CD1c-positive myeloid dendritic cell (primary cell): ENCODE measurements at regions not wholly inside any gene's neighbourhood (a gene's known extent, or its start where the extent isn't known, plus 50 kb on each side); places are given as distances from the start of the nearest gene placed in this dataset.
"Not testable (repeated sequence)": the region's sequence is repeated elsewhere in the genome, so short reads cannot be mapped to it uniquely, and the experiment has no call there.

ENCODE experiments used
- DNase-seq: peaks from one replicate; pipeline ENCODE4 v3.0.0-alpha.2; 2016; ENCODE audit errors: extremely low spot score

DNA sequence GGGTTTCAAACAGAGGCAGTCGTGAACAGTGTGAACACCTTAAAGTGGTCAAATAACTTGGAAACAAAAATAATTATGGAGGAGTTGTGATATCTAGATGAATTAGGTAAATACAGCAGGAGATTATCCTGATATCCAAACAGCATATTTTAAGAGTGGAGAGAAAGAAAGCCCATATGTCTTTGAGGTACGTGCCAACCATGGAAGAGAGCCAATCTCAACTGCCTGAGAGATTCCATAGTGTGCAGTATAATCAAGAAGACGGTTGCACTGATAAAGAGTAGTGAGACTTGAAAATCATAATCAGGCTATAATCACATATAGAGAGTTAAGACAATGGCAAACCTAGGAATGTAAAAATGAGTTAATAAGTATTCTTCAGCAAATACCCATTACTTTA lies 472.8 kb upstream of the SLITRK5 start:
- DNase-seq = no peak

DNA sequence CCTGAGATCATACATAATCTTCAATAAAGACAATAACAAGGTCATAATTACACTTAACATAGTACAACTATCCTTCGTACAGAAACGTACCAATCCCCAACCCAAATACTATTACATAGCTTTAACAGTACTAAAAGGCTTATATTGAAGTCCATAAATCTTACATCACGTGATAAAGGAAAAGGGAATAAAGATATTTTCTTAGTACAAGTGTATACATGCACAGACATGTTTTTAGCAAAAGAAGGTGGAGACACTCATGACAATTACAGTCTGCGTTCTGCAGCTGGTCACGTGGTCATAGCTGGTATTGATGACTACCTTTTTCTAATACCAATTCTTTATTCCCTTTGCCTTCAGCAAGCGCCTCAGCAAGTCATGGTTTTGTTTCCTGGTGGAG lies 464.5 kb upstream of the SLITRK5 start:
- no peak for DNase-seq

DNA sequence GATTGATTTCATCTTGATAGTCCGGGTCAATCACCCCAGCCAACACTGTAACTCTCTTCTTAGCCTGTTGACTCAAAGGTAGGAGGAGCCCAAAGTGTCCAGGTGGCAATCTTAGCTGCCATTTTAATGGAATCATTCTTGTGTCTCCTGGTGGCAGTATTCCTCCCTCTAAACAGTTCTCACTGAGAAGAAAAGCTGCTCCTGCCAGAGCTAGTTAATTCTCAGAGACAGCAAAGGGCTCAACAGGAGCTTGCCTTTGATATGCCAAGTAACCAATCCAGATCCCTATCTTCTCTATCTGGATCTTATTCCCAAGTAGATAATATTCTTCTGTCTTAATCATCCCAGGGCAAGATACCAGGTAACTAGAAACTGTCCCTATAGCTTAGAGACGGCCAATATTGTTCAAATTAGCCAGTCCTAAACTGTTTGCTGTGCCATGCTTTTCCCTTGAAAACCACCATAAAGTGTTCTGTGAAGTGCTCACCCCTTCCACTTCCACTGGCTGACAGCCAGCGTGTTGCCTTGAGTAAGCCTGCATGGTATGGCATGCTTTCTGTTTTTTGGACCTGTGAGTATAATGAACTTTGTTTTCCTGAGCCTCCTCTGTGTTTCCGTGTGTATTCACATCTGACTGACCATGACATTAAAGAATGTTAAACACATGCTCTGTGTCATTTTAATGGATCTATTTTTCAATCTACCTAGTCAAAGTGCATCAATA lies 463.7 kb upstream of the SLITRK5 start:
- no peak for DNase-seq

DNA sequence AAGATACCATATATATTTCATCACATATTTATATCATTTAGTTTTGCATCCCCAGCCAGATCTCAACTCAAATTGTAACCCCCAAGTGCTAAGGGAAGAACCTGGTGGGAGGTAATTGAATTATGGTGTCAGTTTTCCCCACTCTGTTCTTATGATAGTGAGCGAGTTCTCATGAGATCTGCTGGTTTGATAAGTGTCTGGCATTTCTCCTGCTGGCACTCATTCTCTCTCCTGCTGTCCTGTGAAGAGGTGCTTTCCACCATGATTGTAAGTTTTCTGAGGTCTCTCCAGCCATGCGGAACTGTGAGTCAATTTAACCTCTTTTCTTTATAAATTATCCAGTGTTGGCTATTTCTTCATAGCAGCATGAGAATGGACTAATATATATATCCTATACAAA lies 462.5 kb upstream of the SLITRK5 start:
- no peak for DNase-seq

DNA sequence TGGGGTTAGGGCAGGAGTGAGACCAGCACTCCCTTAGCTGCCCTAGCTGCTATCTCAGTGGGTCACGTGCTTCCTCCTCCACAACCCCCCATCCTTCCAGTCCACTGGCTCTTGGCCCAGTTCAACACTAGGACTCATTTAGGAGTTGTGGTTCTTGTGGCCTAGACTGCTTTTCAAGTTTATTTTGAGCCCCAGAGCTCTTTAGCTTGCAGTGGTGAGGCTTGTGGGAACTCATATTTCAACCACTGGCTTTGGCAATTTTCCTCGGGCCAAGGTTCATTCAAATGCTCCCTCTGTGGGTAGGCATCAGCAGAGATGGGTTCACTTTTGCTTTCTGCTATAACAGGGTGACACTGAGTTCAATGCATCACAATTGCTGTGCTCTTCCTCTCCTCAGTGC lies 436.2 kb upstream of the SLITRK5 start:
- DNase-seq = no peak

DNA sequence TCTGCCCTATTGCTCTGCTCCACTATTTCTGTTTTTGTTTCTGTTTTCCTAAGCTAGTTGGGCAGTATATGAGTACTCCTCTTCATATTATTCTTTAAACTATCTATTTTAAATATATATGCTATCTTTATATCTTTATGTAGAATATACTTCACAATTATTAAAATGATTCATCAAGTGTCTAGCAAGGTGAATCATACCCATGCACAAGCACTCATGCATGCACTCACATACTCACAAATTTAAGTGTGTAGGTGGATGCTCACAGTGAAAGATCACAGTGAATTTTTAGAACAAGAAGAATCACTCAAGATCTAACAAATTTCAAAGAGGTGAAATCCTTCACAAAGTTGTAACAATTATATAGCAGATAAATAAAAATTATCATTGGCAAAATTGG lies 435.6 kb upstream of the SLITRK5 start:
- no peak for DNase-seq

DNA sequence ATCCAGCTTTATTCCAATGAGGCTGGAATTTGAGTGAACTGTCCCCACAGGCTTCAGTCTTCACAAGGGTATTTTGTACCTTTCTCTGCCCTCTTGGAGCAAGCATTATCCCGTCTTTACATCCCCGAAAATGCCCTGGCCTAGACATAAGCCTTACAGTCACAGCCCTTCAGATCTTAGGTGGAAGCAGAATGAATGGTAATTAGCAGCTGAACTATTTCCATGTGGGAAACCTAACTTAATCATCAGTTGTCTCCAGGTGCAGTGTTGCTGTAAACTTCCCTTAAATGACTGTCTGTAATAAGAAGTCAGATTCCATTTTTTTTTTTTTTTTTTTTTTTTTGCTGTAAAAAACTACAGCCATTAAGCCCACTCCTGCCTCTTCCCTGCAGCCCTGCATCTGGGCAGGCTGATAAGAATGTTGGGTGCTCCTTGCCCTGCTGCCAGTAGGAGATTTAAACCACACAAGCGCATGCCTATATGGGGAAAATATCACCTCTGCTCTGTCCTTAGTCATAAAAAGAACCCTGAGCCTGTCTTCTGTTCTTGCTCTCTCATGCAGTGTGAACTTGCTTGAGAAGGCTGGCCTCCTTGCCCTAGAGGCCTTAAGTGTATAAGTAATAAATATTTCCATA lies 426.8 kb upstream of the SLITRK5 start:
- no peak for DNase-seq

DNA sequence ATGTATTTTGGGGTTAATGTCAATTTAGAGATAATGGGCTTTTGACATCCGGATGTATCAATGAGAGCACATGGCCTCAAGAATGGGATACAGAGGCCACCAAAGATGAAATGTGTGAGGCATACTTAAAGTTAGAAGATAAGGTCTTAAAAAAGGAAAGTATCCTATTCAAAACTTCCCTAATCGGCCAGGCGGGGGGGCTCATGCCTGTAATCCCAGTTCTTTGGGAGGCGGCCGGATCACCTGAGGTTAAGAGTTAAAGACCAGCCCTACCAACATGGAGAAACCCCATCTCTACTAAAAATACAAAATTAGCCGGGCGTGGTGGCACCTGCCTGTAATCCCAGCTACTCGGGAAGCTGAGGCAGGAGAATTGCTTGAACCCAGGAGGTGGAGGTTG lies 421.3 kb upstream of the SLITRK5 start:
- DNase-seq = not testable (repeated sequence)

DNA sequence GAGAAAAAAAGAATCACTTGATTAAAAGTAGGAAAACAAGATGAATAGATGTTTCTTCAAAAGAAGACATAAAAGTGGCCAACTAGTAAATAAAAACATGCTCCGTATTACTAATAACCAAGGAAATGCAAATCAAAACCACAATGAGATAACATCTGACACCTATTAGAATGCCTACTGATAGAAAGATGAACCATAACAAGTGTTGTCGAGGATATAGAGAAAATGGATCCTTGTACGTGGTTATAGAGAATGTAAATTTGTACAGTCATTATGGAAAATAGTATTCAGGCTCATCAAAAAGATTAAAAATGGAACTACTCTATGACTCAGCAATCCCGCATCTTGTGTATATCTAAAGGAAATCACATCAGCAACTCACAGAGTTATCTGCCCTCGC lies 415.8 kb upstream of the SLITRK5 start:
- DNase-seq = no peak

DNA sequence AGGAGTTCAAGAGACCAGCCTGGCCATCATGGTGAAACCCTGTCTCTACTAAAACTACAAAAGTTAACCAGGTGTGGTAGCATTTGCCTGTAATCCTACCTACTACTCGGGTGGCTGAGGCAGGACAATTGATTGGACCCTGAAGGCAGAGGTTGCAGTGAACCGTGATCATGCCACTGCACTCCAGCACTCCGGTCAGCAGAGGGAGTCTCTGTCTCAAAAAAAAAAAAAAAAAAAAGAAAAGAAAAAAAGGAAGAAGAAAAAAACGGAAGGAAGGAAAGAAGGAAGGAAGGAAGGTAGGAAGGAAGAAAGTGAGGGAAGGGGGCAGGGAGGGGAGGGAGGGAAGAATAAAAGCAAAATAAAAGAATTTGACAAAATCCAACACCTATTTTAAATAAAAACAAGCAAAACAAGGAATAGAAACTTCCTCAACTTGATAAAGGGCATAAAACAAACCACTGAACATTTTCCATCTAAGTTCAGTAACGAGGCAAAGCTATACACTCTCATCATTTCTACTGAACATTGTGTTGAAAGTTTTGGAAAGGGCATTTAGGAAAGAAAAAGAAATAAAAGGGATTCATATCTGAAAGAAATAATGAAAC lies 411.6 kb upstream of the SLITRK5 start:
- no peak for DNase-seq

DNA sequence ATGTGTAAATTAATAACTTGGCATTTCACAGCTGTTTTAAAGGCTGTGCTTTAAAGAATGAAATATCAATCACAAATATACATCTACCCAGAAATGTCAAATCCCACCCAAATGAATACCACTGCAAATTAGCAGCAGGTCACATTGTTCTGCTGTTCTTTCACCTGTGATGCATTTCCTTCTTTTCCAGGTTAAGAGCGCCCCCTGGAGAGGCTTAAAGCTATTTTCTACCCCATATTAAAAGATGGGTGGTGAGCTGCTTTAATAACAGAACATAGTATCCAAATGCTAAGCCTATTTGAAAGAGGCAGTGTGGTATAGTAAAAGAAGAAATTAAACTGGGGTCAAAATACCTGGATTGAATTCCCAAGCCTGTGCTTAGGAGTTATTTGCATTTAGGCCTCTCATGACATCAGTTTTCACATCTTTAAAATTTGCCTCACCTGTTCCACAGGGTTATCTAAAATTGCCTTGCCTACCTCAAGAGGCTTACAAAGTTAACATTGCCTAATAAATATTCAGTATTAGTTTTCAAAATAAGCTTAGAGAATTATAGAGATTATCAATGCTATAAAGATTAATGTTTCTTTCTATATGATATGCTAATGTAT lies 396.9 kb upstream of the SLITRK5 start:
- no peak for DNase-seq

DNA sequence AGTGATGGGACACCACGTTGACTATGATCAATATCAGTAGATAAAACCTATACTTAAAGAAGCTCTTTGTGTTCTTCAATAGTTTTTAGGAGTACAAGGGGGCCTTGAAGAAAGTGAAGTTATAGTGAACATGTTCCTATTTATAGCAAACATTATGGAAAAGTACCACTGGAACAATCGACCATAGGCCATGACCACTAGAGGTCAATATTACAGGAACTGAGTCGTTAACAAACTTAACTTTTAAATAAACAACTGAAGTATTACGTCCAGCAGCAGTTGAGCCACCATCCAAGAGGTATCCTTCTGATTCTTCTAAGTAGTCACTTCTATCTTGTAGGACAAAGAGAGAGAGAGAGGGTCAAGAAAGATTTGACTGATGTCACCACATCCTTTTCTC lies 391.0 kb upstream of the SLITRK5 start:
- DNase-seq = no peak

DNA sequence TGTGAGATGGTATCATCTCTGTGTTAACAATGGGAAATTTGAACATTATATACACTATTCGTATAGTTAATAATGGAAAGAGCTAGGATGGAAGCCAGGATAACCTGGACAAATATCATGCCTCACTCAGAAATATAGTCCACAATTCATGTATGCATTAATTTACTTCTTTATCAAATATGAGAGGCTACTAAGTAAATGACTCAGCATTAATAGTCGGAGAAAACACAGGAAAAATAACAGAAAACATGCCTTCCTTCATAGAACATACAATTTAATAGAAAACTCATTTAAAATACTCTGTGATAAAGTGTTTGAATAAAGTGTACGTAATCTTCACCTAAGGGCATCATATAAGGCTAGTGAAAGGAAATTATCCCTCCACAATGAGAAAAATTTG lies 383.4 kb upstream of the SLITRK5 start:
- DNase-seq = no peak

DNA sequence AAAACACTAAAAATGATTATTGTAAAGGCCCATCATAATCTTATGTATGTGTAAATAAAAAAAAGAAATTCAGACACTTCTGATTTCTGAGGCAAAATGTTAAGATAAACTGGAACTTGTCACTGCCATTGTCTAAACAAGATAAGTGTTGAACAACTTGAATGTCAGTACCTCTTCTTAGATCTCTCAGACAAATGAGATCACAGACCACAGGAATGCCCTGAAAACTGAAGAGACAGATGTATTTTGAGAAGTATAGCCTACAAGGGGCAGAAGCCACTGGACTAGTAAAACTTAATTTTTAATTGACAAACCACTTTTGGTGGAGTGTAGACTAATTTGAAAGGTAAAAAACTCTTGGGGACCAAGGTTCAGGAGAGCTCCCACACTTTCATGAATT lies 375.5 kb upstream of the SLITRK5 start:
- no peak for DNase-seq

DNA sequence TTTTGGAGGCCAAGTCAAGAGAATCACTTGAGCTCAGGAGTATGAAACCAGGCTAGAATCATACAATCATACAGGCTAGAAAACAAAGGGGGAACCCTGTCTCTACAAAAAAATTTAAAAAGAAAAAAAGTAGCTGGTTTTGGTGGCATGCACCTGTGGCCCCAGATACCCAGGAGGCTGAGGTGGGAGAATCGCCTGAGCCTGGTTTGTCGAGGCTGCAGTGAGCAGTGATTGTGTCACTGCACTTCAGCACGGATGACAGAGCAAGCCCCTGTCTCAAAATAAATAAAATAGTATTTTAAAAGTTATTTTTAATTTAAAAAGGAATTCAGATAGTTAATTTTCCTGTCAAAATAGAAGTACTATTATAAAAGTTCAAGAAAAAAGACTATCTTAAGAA lies 369.1 kb upstream of the SLITRK5 start:
- DNase-seq = no peak

DNA sequence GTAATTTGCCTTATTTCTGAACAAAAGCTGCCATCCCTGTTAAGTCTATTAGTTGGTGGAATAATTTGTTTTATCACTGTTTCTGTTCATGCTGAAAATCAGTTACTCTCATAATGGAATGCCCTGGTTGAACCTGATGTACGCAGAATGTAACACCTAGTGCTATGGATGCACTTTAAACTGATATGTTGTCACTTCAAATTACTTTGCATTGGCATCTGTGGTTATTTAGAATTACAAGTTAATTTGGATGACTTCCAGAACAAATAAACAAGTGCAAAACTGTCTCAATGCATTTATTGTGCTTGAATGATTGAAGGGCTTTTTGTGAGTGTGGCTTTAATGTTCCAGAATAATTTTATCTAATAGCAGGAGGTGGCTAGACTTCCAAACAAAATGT lies 368.2 kb upstream of the SLITRK5 start:
- DNase-seq = no peak

DNA sequence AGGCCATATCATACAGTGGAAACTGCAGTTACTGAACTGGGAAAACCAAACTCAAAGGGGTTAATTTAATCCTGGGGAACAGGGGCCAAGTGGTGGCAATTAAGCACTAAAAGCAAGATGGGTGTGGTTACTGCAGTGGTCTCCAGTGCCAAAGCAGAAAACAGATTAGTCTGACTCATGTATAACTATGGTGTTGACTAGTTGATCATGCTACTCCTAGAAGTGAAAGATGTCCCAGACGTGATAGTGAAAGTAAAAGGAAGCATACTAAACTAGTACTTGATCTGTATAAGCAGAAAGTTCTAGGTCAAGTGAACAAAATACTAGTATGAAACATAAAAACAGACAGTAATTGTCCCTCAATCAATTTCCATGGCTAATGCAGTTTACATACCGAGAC lies 360.0 kb upstream of the SLITRK5 start:
- no peak for DNase-seq

DNA sequence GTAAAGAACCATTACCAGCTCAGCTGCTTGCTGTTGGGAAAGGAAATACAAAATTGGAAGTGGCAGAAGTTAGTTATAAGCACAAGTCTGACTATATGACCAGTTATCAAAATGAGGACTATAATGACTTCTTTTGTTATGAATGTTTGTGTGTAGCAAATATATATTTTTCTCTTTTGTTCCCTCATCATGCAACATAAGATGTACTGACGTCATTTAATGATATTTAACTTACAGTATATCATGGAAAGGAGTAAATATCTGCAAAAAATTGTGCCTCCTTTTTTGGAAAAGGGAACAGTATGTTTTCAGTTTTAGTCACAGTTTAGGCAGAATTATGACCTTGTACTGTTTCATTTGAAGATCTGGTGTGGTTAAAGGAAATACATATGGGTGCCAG lies 356.3 kb upstream of the SLITRK5 start:
- no peak for DNase-seq

DNA sequence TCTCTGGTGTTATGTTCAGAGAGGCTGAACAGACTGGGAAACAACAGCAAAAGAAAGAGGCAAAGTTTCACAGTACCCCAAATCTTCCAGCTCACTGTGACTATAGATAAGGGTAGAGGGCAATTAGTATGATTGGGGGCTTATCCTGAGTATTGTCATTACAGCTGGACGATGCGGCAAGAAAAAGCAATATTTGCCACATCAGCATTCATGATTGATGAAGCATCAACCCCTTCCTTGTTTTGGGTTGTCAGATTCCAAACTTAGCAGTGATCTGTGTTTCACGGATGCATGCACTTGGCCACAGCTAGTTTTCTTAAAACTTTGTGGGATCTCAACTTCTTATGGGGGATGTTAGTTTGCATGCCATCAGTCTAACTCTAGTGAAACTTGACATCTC lies 348.8 kb upstream of the SLITRK5 start:
- DNase-seq = no peak

DNA sequence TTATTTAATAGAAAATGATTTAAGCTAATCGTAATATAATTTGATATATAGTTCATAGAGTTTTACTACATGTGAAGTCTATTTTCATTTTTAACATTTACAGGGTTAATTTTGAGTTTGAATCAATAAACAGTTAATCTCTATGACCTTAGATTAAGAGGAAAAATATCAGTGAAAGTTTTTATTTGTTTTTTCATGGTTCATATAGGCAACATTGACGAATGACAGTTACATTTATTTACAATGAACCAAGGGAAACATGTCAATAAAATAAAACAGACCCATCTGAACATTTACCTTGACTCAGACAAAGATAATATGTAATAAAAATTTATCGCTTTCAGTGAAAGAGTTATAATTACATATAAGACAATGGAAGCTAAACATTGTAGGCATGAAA lies 346.6 kb upstream of the SLITRK5 start:
- DNase-seq = no peak

DNA sequence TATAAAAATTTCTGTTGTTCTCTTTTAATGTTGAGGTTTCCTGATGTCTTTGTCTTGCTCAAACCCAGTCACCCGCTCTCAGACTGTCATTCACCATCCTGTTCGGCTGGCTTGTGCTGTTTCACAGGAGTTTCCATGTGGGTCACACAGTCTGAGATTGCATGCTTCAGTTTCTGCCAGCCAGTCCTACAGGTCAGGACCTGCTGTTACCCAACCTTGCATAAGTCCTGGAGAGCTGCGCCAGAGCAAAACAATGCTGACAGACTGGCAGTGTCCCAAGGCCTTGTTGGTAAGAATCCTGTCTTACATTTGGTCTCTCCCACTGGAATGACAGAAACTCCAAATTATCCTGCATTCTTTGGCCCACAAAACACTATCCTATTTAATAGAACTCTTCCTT lies 340.0 kb upstream of the SLITRK5 start:
- DNase-seq = no peak

DNA sequence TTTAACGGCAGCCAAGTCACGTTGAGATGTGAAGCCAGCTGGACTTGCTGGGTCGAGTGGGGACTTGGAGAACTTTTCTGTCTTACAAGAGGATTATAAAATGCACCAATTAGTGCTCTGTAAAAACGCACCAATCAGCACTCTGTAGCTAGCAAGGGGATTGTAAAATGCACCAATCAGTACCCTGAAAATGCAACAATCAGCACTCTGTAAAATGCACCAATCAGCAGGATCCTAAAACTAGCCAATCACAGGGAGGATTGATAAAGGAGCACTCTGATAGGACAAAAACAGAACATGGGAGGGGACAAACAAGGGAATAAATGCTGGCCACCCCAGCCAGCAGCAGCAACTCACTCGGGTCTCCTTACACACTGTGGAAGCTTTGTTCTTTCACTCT lies 337.6 kb upstream of the SLITRK5 start:
- DNase-seq = no peak

DNA sequence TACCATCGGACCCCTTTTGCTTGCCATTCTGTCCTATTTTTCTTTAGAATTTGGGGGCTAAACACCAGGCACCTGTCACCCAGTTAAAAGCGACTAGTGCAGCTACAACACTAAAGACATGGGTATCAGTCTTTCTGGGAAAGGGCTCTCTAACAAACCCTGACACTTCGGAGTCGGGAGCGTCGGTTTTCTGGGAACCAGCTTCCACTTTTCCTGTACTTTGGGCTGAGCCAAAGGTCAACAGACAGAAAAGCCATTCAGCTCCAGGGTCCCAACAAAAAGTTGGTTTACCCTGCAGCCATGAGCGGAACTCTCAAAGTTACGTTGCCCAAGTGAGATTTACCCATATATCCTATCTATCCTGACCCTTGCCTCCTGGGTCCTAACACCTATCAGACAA lies 337.0 kb upstream of the SLITRK5 start:
- DNase-seq = no peak
